ENCODE measurements at regions not wholly inside any gene's neighbourhood (a gene's known extent, or its start where the extent isn't known, plus 50 kb on each side); places are given as distances from the start of the nearest gene placed in this dataset.
A peak's percentile ranks its signal among the peaks of the same experiment; 100 is the strongest.
"Not testable (repeated sequence)": the region's sequence is repeated elsewhere in the genome, so short reads cannot be mapped to it uniquely, and the experiment has no call there.

GRCh38 chr10:64880546-64880945 is 1359.3 kb downstream of the REEP3 start:
- no peak overlapping the region for H3K14ac ChIP-seq (ENCODE audit: low read length in 2 of 2)
- H2BK12ac ChIP-seq (ENCODE audit: low read length in 2 of 2): no peak overlapping the region
- no peak overlapping the region for H2BK5ac ChIP-seq (ENCODE audit: low read depth, low read length, poor library complexity, severe bottlenecking)
- no peak overlapping the region for H3K4me3 ChIP-seq (ENCODE audit: insufficient read depth in 1 of 2, low read depth in 1 of 2, low read length in 2 of 2)
- H2BK120ac ChIP-seq (ENCODE audit: low read depth, low read length): no peak overlapping the region
- H3K18ac ChIP-seq (ENCODE audit: low read depth in 1 of 2, low read length in 2 of 2): no peak overlapping the region
- WGBS: 88% methylated on average over 3 of the region's 3 CpGs
- no peak overlapping the region for H2AK5ac ChIP-seq (ENCODE audit: low read length, severe bottlenecking)
- H3K36me3 ChIP-seq (ENCODE audit: control insufficient read depth in 1 of 2, insufficient read depth in 2 of 2, low read depth in 1 of 2, low read length in 2 of 2): no peaks in the 10 kb centered on the region
- no peak overlapping the region for H4K8ac ChIP-seq (ENCODE audit: low read length)
- H4K91ac ChIP-seq (ENCODE audit: low read length): no peak overlapping the region
- H2BK15ac ChIP-seq (ENCODE audit: low read depth, poor library complexity, severe bottlenecking): no peak overlapping the region
- DNase-seq: no peak
- no peak overlapping the region for H3K4me2 ChIP-seq (ENCODE audit: low read length, poor library complexity, severe bottlenecking)
- no peaks in the 10 kb centered on the region for H3K4me1 ChIP-seq (ENCODE audit: control insufficient read depth, insufficient read depth, low read depth, low read length)
- H3K23ac ChIP-seq (ENCODE audit: low read length in 2 of 2): no peak overlapping the region
- H3K9me3 ChIP-seq (ENCODE audit: control insufficient read depth, low read length): no peaks in the 10 kb centered on the region
- no peak overlapping the region for H2AFZ ChIP-seq (ENCODE audit: low read depth, low read length)
- H3K79me1 ChIP-seq (replicated peaks; ENCODE audit: low read length, poor library complexity, severe bottlenecking): no peaks in the 10 kb centered on the region
- H3K27me3 ChIP-seq (ENCODE audit: control insufficient read depth in 1 of 2, insufficient read depth in 1 of 2, low read length in 2 of 2): no peaks in the 10 kb centered on the region
- H3K9ac ChIP-seq (ENCODE audit: low read length): no peak overlapping the region
- H3K27ac ChIP-seq (ENCODE audit: low read length, poor library complexity, severe bottlenecking): no peak overlapping the region
- H3K4ac ChIP-seq (ENCODE audit: low read depth in 1 of 2, low read length in 2 of 2): no peak overlapping the region

- no peaks in the 10 kb centered on the region for H3K79me1 ChIP-seq (replicated peaks; ENCODE audit: low read length, poor library complexity, severe bottlenecking)
- H2BK5ac ChIP-seq (ENCODE audit: low read depth, low read length, poor library complexity, severe bottlenecking): no peak overlapping the region
- no peaks in the 10 kb centered on the region for H3K9me3 ChIP-seq (ENCODE audit: control insufficient read depth, low read length)
- no peak overlapping the region for H3K4me3 ChIP-seq (ENCODE audit: insufficient read depth in 1 of 2, low read depth in 1 of 2, low read length in 2 of 2)
- no peak overlapping the region for H3K14ac ChIP-seq (ENCODE audit: low read length in 2 of 2)
- no peak overlapping the region for H3K27ac ChIP-seq (ENCODE audit: low read length, poor library complexity, severe bottlenecking)
- no peak overlapping the region for H2AFZ ChIP-seq (ENCODE audit: low read depth, low read length)
- H3K4me1 ChIP-seq (ENCODE audit: control insufficient read depth, insufficient read depth, low read depth, low read length): no peaks in the 10 kb centered on the region
- H4K8ac ChIP-seq (ENCODE audit: low read length): no peak overlapping the region
- no peak overlapping the region for H2BK120ac ChIP-seq (ENCODE audit: low read depth, low read length)
- H3K4ac ChIP-seq (ENCODE audit: low read depth in 1 of 2, low read length in 2 of 2): no peak overlapping the region
- no peaks in the 10 kb centered on the region for H3K36me3 ChIP-seq (ENCODE audit: control insufficient read depth in 1 of 2, insufficient read depth in 2 of 2, low read depth in 1 of 2, low read length in 2 of 2)
- no peak overlapping the region for H4K91ac ChIP-seq (ENCODE audit: low read length)
- no peak overlapping the region for H3K4me2 ChIP-seq (ENCODE audit: low read length, poor library complexity, severe bottlenecking)
- H3K18ac ChIP-seq (ENCODE audit: low read depth in 1 of 2, low read length in 2 of 2): no peak overlapping the region
- no peak overlapping the region for H2AK5ac ChIP-seq (ENCODE audit: low read length, severe bottlenecking)
- no peak overlapping the region for H3K9ac ChIP-seq (ENCODE audit: low read length)
- no peak overlapping the region for H2BK15ac ChIP-seq (ENCODE audit: low read depth, poor library complexity, severe bottlenecking)
- H3K27me3 ChIP-seq (ENCODE audit: control insufficient read depth in 1 of 2, insufficient read depth in 1 of 2, low read length in 2 of 2): no peaks in the 10 kb centered on the region
- H2BK12ac ChIP-seq (ENCODE audit: low read length in 2 of 2): no peak overlapping the region
- H3K23ac ChIP-seq (ENCODE audit: low read length in 2 of 2): no peak overlapping the region
- DNase-seq: no peak
These were observed 1360.1 kb downstream of the REEP3 start for GRCh38 chr10:64881257-64881656.

GRCh38 chr10:64896582-64896981 is 1375.4 kb downstream of the REEP3 start:
- Histone ChIP-seq H3K36me3 (ENCODE audit: control insufficient read depth in 1 of 2, insufficient read depth in 2 of 2, low read depth in 1 of 2, low read length in 2 of 2) (no peaks in the 10 kb centered on the region), H3K27me3 (ENCODE audit: control insufficient read depth in 1 of 2, insufficient read depth in 1 of 2, low read length in 2 of 2) (no peaks in the 10 kb centered on the region), H3K9ac (ENCODE audit: low read length) (no peak overlapping the region), H2BK5ac (ENCODE audit: low read depth, low read length, poor library complexity, severe bottlenecking) (no peak overlapping the region), H3K79me1 (replicated peaks; ENCODE audit: low read length, poor library complexity, severe bottlenecking) (no peaks in the 10 kb centered on the region), H3K4ac (ENCODE audit: low read depth in 1 of 2, low read length in 2 of 2) (no peak overlapping the region), H2BK120ac (ENCODE audit: low read depth, low read length) (no peak overlapping the region), H3K9me3 (ENCODE audit: control insufficient read depth, low read length) (peaks cover 22% of the 10 kb centered on the region), H3K18ac (ENCODE audit: low read depth in 1 of 2, low read length in 2 of 2) (no peak overlapping the region), H3K4me1 (ENCODE audit: control insufficient read depth, insufficient read depth, low read depth, low read length) (no peaks in the 10 kb centered on the region), H3K14ac (ENCODE audit: low read length in 2 of 2) (no peak overlapping the region), H4K8ac (ENCODE audit: low read length) (no peak overlapping the region), H2AFZ (ENCODE audit: low read depth, low read length) (no peak overlapping the region), H3K4me2 (ENCODE audit: low read length, poor library complexity, severe bottlenecking) (no peak overlapping the region), H2BK15ac (ENCODE audit: low read depth, poor library complexity, severe bottlenecking) (no peak overlapping the region), H4K91ac (ENCODE audit: low read length) (no peak overlapping the region), H3K4me3 (ENCODE audit: insufficient read depth in 1 of 2, low read depth in 1 of 2, low read length in 2 of 2) (no peak overlapping the region), H3K27ac (ENCODE audit: low read length, poor library complexity, severe bottlenecking) (no peak overlapping the region), H2BK12ac (ENCODE audit: low read length in 2 of 2) (no peak overlapping the region), H2AK5ac (ENCODE audit: low read length, severe bottlenecking) (no peak overlapping the region), H3K23ac (ENCODE audit: low read length in 2 of 2) (no peak overlapping the region)
- DNase-seq: no peak
- WGBS: 88% methylated on average over 1 of the region's 1 CpG

DNA sequence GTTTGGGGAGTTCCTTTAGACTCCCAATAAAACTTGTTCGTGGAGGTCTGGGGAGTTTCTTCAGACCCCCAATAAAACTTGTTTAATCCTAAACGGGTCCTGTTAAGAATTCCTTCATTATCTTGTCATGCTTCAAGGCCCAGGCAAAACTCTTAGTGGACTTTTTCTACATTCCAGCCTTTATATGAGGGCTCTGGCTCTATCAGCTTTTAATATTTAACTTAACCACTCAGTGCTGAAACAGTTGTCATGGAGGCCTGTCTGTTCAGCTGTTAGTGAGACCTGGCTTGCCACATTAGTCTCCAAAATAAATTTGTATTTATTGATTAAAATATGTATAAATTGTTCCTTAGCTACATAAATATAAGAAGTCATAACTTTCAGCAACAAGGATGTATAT is 1385.1 kb downstream of the REEP3 start:
- not testable (repeated sequence) for DNase-seq; H3K4me1 ChIP-seq (ENCODE audit: control insufficient read depth, insufficient read depth, low read depth, low read length); H3K9ac ChIP-seq (ENCODE audit: low read length); H3K27me3 ChIP-seq (ENCODE audit: control insufficient read depth in 1 of 2, insufficient read depth in 1 of 2, low read length in 2 of 2); H3K18ac ChIP-seq (ENCODE audit: low read depth in 1 of 2, low read length in 2 of 2); H2BK15ac ChIP-seq (ENCODE audit: low read depth, poor library complexity, severe bottlenecking); H3K79me1 ChIP-seq (replicated peaks; ENCODE audit: low read length, poor library complexity, severe bottlenecking); H3K9me3 ChIP-seq (ENCODE audit: control insufficient read depth, low read length); H4K8ac ChIP-seq (ENCODE audit: low read length); H4K91ac ChIP-seq (ENCODE audit: low read length); H3K4me3 ChIP-seq (ENCODE audit: insufficient read depth in 1 of 2, low read depth in 1 of 2, low read length in 2 of 2); H2AFZ ChIP-seq (ENCODE audit: low read depth, low read length); H2BK12ac ChIP-seq (ENCODE audit: low read length in 2 of 2); H3K36me3 ChIP-seq (ENCODE audit: control insufficient read depth in 1 of 2, insufficient read depth in 2 of 2, low read depth in 1 of 2, low read length in 2 of 2); H3K23ac ChIP-seq (ENCODE audit: low read length in 2 of 2); H3K4ac ChIP-seq (ENCODE audit: low read depth in 1 of 2, low read length in 2 of 2); H3K14ac ChIP-seq (ENCODE audit: low read length in 2 of 2); H2BK120ac ChIP-seq (ENCODE audit: low read depth, low read length); H2AK5ac ChIP-seq (ENCODE audit: low read length, severe bottlenecking)
- H2BK5ac ChIP-seq (ENCODE audit: low read depth, low read length, poor library complexity, severe bottlenecking): peak overlapping the region; percentile 66
- H3K4me2 ChIP-seq (ENCODE audit: low read length, poor library complexity, severe bottlenecking): peak overlapping the region; percentile 43
- 15% methylated on average over 2 of the region's 2 CpGs for WGBS
- peak overlapping the region; percentile 75 for H3K27ac ChIP-seq (ENCODE audit: low read length, poor library complexity, severe bottlenecking)

Data from mesenchymal stem cell (in vitro differentiated cells and primary cell).